Kidney epithelial cell (primary cell): ENCODE measurements at regions not wholly inside any gene's neighbourhood (a gene's known extent, or its start where the extent isn't known, plus 50 kb on each side); places are given as distances from the start of the nearest gene placed in this dataset.
"Not testable (repeated sequence)": the region's sequence is repeated elsewhere in the genome, so short reads cannot be mapped to it uniquely, and the experiment has no call there.

Experiments
- DNase-seq: peaks from one replicate; pipeline ENCODE4 v3.0.0-alpha.2; 2010; ENCODE audit warnings: low read depth
- H3K27me3 ChIP-seq: 2 replicates; pipeline ENCODE4 v1.6.0; 2011; ENCODE audit warnings: low read length; ENCODE audit not compliant: control insufficient read depth, insufficient read depth
- H3K36me3 ChIP-seq: 2 replicates; pipeline ENCODE4 v1.5.1; 2011; ENCODE audit warnings: low read length; ENCODE audit not compliant: control insufficient read depth, insufficient read depth
- H3K4me3 ChIP-seq: 2 replicates; pipeline ENCODE4 v1.5.1; 2011; ENCODE audit warnings: low read depth, mild to moderate bottlenecking, control low read depth, low read length
- TF ChIP-seq, protein P1 (sequence below): IDR thresholded peaks from 2 replicates; pipeline ENCODE4 v1.5.1; 2011; ENCODE audit warnings: mild to moderate bottlenecking, moderate library complexity, low read length, control low read depth, inconsistent platforms; ENCODE audit not compliant: insufficient read depth, poor library complexity, severe bottlenecking

DNA sequence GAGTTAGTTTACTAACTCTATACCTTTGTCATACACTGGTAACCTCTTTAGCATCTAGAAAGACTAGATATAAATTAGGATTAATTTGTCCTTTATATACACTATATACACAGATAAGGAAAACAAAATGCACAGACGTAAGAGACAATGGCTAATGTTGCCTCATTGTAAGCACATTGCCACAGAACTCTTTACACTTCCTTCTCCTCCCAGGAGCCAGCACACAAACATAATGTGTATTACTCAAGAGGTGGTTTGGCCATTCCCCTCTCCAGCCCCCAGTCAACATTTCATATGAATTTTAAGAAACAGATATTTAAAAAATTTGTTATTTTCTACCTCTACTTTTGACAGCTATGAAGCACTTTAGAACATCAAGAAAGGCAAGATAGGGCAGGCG, 131.4 kb upstream of the OR4E1 start:
- Histone ChIP-seq H3K27me3 (no peaks in the 10 kb centered on the region), H3K36me3 (no peaks in the 10 kb centered on the region), H3K4me3 (no peak overlapping the region)
- TF ChIP-seq, protein P1, sequence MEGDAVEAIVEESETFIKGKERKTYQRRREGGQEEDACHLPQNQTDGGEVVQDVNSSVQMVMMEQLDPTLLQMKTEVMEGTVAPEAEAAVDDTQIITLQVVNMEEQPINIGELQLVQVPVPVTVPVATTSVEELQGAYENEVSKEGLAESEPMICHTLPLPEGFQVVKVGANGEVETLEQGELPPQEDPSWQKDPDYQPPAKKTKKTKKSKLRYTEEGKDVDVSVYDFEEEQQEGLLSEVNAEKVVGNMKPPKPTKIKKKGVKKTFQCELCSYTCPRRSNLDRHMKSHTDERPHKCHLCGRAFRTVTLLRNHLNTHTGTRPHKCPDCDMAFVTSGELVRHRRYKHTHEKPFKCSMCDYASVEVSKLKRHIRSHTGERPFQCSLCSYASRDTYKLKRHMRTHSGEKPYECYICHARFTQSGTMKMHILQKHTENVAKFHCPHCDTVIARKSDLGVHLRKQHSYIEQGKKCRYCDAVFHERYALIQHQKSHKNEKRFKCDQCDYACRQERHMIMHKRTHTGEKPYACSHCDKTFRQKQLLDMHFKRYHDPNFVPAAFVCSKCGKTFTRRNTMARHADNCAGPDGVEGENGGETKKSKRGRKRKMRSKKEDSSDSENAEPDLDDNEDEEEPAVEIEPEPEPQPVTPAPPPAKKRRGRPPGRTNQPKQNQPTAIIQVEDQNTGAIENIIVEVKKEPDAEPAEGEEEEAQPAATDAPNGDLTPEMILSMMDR: no peak
- DNase-seq: no peak

GRCh38 chr14:21802441-21802840, 128.8 kb upstream of the OR4E1 start:
- TF ChIP-seq, protein P1: no peak
- H3K27me3 ChIP-seq: no peaks in the 10 kb centered on the region
- no peak for DNase-seq
- no peaks in the 10 kb centered on the region for H3K36me3 ChIP-seq
- H3K4me3 ChIP-seq: no peak overlapping the region

- Histone ChIP-seq H3K4me3 (no peak overlapping the region), H3K27me3 (no peaks in the 10 kb centered on the region), H3K36me3 (no peaks in the 10 kb centered on the region)
- TF ChIP-seq, protein P1: no peak
- DNase-seq: no peak
These were observed 123.3 kb upstream of the OR4E1 start for GRCh38 chr14:21796916-21797315.

GRCh38 chr14:21795456-21795855, 121.8 kb upstream of the OR4E1 start:
- TF ChIP-seq, protein P1: no peak
- Histone ChIP-seq H3K4me3 (no peak overlapping the region), H3K36me3 (no peaks in the 10 kb centered on the region), H3K27me3 (no peaks in the 10 kb centered on the region)
- no peak for DNase-seq

- no peak for DNase-seq
- H3K27me3 ChIP-seq: no peaks in the 10 kb centered on the region
- no peaks in the 10 kb centered on the region for H3K36me3 ChIP-seq
- H3K4me3 ChIP-seq: no peak overlapping the region
- TF ChIP-seq, protein P1: no peak
These were observed 118.1 kb upstream of the OR4E1 start for GRCh38 chr14:21791749-21792148.

GRCh38 chr14:21788687-21789086, 115.1 kb upstream of the OR4E1 start:
- not testable (repeated sequence) for DNase-seq, H3K4me3 ChIP-seq, H3K36me3 ChIP-seq, H3K27me3 ChIP-seq

- DNase-seq, H3K36me3 ChIP-seq, H3K4me3 ChIP-seq, H3K27me3 ChIP-seq: not testable (repeated sequence)
These were observed 113.6 kb upstream of the OR4E1 start for GRCh38 chr14:21787242-21787641.
